Stimulated activated CD8-positive, alpha-beta memory T cell treated with anti-CD3 and anti-CD28 coated beads, Interleukin-7, amount 100 ng/mL, for 1 hour (primary cell): ENCODE measurements at regions not wholly inside any gene's neighbourhood (a gene's known extent, or its start where the extent isn't known, plus 50 kb on each side); places are given as distances from the start of the nearest gene placed in this dataset.

Experiments used
- DNase-seq, 2 donors: peaks; one replicate each; pipeline ENCODE4 v3.0.0-alpha.2; 2020; ENCODE audit warnings: low read depth in 2 of 2

DNA sequence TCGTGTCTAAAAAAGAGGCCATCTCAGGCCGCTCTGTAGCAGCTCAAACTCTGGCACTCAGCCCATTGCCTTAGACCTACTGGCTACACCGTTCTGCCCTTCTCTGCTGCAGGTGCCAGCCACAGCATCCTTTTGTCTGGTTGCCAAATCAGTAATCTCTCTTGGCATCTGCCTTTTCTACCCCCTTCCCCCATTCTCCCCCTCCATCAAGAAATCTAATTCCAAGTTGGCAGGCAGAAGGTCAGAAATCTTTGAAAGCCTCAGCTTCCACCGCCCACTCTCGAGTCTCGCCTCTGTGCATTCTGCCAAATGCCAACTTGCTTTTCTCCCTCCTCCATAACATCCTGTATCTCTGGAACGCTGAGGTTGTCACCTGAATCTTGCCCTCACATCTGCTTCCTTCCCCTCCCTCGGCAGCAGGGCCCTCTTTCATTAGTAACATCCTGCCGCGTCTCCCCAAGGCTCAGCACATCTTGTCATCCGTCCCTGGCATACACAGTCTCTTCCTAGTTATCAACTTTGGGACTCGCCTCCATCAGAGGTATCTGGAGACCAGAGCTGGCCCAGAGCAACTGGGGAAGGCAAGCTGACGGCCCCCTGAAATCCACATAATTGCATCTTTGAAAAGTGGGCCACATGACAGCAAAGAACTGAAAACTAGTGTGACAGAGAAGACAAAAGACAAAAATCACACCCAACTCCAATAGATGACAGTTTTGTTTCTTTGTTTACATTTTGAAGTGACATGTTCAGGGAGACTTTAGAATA lies 312.0 kb upstream of the CCDC54 start:
- no peak for DNase-seq

DNA sequence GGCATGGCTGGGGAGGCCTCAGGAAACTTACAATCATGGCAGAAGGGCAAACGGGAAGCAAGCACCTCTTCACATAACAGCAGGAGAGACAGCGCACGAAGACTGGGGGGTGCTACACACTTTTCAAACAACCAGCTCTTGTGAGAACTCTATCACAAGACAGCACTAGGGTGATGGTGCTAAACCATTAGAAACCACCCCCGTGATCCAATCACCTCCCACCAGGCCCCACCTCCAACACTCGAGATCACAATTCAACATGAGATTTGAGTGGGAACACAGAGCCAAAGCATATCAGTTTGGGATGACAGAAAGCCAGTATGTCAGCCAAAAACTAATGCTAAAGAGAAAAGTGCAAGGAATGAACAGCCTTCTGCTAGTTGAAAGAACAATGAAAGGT lies 309.8 kb upstream of the CCDC54 start:
- no peak for DNase-seq

DNA sequence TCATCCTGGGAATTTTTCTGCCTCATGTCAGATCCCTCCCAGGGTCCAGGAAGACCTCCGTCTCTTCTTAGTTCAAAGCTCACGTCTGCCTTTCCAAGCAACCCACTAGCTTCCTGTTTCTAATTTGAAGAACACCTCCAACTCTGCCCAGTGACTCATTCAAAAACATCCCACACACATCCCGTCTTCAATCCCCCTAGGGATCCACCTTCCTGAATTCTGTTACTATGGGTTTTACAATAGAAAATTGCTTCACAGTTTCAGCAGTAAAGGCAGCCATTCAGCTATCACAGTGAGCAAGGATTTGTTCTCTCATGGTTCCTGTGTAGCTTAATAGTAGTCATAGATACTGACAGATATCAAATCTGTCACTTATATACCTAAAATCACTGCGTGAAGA lies 308.3 kb upstream of the CCDC54 start:
- no peak for DNase-seq

DNA sequence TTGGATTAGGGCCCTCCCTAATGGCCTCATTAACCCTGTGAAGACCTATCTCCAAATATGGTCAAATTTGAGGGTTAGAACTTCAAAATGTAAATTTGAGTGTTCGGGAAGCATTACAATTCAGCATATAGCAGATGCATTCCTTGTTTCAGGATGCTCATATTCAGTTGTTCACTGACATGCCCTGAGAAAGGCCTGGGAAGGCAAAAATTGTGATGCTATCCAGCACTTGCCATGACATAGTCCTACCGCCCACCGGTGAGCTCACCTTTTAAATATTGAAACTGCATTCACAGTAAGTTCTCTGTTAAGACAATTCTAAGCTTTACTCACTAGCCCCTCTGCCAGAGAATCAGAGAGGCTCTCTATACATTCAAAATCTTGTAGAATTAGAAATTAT lies 300.3 kb upstream of the CCDC54 start:
- no peak for DNase-seq

DNA sequence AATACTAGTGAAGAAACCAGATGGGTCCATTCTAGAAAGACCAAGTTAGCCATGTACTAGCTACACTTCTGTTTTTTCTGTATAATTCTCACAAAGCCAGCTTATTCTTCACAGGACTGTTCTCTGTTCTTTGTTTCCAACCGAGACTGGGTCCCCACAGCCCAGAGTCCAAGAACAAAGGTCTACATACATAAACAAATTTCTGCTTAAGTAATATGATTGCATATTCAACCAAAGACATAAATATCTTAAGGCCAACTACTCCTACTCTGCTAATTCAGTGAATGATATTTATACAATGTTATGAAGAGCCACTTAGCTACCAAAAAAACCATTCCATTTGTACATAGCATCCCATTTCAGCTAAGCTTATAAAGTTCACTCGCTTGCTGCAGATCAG lies 299.8 kb upstream of the CCDC54 start:
- no peak for DNase-seq

DNA sequence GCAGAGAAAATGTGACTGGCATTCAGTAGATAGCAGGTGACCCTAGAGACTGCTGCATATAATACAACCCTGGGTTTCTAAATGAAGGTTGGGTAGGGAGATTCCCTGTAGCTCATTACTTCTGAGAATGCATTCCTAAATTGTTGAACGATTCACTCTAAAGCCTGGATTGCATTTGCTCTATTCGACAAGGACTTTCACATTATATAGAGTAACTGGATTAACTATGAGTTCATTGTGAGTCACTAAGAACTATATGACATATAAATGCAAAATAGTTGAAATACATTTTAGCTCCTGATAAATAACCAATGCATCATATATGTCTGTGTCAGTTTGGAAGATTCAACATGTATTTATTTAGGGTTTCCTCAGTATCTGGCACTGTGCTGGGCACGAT lies 294.7 kb upstream of the CCDC54 start:
- no peak for DNase-seq

DNA sequence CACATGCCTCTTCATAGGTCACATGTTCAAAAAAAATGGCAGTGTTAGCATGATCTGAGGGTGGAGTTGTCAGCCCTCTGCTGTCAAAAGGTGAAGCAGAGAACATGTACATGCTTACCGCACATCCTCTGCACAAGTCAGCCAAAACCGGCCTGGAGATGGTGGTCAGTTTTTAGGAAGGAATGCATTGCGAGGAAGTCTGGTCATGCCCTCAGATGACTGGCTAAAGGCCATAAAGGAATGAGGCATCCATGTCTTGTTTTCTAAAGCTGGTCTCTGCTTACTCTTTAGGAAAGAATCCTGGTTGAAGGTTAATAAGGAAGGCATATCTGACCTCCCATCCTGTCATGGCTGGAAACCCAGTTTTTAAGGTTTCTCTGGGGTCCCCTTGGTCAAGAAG lies 292.0 kb upstream of the CCDC54 start:
- no peak for DNase-seq

DNA sequence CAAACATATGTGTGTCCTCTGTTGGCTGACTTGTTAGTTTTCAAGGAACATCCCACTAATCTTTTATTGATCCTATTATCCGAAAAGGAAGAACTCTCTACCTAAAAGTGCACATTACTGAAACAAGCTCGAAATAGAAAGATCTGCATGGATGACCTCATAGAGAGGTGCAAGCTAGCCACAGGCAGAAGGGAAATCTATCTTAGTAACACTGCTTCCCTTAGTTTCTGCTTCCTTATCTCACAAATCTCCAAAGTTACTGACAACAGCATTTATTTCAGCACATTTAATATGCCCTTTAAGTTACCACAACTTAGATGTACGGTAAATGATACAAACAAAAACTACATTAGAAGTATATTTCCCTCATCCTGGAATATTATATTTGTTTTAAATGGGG lies 285.1 kb upstream of the CCDC54 start:
- no peak for DNase-seq

DNA sequence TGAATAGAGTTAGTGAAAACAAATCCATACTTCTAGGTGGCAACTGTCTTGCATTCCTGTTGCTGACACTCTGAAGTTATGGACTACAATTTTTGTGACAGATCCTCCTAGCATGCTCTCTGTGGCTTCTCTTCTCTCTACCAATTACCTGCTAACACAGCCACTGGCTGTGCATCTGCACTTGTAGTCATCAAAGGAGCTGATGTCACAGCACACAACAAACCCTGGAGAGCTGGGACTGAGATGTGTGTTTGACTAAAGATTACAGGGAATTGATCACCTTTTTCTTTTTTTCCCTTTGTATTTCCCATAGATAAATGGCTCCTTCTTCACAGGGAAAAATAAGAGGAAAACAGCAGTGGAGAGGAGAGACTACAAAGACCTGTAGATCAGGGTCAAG lies 278.4 kb upstream of the CCDC54 start:
- no peak for DNase-seq

DNA sequence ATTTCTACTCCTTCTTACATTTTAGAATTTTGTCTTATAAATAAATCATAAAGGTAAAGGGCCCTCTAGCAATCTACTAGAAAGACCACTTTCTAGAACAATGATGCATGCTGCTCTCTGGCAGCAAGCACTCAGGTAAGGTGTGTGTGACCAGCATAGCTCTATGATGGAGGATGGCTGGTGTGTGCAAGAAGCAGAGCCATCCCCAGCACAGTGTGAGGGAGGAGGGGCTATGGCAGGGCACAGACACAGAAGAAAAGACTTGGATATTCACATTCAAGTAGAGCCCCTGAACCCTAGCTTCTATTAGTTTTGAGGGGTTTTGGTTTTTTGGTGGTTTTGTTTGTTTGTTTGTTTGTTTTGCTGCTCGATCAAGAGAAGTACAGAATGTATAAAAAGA lies 277.1 kb upstream of the CCDC54 start:
- DNase-seq, result no peak

DNA sequence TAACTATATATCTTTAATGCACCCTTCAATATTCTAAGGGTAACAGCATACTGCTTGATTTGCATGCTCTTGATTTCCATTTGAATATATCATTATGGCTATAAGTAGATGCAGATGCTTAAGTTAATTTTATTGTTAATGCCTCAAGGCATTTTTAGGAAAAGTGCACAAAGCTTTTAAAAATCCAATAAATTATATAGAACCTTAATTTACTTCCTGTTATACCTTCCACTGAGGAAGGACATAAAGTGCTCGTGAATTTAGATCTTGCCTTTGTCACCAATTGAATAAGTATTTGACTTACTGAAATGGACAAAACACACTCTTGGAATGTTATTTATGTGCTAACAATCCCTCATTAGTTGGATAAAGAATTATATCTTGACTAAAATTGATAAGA lies 276.7 kb upstream of the CCDC54 start:
- no peak for DNase-seq

DNA sequence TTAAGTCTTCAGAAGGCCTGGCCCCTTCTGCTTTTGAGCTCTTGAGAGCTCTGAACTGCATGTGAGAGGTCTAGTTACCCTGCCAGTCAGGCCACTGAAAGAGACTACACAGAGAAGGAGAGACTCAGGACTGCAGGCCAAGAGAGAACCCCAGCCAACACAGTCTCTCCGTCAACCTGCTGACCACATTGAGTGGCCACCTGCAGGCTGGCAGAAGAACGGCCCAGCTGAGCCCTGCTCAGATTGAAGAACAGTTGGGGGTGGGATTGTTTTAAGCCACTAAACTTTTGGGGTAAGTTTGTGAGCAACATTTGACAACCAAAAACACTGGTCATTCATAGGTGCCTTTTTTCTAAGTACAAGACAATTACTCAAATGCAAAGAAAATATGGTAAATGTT lies 273.5 kb upstream of the CCDC54 start:
- DNase-seq, result no peak

DNA sequence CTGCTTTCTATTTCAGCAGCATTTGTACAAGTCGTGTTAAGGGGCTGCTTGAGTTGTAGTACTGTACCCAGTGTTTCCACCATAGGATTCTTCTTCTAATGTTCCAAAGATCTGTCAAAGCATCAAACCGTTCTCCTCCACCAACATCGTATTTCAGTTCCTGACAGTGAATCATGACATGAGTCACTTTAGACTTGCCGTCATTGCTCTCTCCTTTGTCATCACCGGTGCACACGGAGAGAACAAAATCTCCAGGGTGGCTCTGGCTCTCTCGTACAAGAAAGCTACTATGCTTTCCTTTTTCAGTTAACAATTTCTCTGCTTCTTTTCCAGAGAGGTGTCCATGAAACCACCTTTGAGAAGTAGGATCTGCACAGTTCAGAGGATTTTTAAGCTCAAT lies 270.9 kb upstream of the CCDC54 start:
- no peak for DNase-seq

DNA sequence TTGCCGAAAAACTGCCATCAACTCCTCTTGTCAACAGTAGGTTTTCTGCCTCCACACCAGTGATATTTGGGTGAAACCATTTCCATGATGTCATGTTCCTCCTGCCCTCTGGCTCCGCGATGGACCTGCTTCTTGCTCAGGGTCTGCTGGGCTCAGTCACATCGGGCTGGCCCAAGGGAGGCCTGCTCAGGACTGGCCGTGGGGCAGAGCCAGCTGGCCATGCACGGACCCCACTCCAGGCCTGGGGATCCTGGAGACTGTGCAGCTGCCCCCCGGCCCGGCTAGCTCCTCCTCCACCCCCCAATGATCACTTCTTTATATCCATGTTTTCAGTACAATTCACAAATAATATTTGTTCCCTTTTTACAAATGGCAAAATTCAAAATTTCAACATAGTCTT lies 270.3 kb upstream of the CCDC54 start:
- no peak for DNase-seq

DNA sequence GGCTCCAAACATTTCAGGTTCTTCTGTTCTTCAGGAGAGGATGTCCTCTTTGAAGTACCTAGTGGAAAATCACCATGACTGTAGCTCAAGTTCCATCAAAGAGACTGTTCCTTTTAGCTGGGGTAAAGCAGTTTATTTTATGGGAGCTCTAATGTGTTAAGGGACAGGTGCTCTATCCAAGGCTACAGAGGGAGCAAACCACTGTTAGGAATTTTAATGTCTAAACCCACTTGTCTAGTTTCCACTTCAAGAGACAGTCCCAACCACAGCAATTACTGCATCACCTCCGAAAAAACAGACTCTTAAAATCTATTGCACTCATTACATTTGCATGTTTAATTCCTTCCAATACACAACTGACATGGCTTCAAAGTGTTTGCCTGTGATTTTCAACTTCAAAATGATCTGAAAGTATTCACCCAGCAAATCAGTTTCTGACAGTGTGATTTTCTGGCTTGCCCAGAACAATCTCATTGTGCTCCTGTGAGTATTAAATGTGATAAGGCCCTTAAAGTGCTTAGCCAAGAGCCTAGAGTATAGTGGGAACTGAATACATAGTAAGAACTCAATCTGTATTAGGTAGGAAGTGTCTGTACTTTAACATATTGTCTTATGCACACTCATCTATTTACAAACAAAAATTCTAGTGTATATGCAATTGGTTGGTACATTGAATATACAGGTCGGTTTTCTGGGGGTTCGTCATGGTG lies 266.5 kb upstream of the CCDC54 start:
- no peak for DNase-seq

DNA sequence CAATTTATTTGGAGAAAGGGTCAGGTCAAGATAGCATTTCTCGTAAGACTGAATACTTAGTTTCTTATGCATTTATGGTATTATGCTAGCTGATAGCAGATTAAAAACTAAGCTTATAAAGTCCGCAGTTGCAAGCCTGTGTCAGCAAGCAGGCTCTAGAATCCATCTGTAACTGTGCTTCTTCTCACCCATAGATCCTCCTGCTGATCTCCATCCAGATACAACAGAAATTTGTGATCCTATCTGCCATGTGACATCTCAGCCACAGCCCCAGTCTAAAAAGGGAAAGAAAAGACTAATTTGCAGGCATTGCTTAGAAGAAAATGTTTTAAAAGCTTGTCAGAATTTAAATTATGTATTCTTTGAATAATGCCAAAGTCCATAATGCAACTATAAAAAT lies 265.4 kb upstream of the CCDC54 start:
- no peak for DNase-seq

DNA sequence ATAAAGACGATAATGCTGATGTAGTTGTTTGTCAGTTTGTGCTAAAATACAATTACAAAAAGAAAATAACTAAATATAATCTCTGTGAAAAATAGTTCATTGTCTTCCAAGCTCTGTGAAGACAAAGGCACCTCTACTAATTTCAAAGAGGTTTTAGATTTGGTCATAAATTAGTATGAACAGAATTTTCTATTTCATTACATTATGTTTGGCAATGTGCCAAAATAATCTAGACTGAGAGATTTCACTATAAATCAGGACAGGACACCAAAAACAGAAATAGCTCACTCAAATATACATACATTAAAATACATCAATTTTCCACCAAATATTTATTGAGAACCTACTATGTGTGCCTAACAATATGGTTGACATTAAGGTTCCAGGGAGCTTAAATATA lies 264.9 kb upstream of the CCDC54 start:
- DNase-seq, result no peak

DNA sequence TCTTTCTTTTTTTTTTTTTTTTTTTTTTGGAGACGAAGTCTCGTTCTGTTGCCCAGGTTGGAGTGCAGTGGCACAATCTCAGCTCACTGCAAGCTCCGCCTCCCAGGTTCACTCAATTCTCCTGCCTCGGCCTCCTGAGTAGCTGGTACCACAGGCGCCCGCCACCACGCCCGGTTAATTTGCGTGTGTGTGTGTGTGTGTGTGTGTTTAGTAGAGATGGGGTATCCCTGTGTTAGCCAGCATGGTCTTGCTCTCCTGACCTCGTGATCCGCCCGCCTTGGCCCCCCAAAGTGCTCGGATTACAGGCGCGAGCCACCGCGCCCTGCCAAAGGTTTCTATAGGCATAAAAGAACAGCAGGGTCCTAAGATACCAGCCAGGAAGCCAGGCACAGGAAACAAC lies 261.0 kb upstream of the CCDC54 start:
- no peak for DNase-seq

DNA sequence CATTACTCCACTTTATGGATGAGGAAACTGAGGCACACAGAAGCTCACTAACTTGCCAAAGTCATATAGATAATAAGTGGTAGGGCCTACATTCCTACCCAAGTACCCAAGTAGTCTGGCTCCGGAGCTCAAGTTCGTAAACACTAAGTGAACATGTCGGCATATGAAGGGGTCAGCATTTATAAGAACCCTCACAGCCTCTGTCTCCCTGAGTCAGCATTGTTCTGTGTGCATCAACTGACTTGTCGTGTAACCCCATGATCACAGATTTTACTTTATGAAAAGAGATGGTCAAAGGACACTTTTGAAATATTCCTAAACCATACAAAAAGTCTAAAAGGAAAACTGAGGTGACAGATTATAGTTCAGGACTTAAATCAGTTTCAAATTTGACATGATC lies 260.1 kb upstream of the CCDC54 start:
- no peak for DNase-seq

DNA sequence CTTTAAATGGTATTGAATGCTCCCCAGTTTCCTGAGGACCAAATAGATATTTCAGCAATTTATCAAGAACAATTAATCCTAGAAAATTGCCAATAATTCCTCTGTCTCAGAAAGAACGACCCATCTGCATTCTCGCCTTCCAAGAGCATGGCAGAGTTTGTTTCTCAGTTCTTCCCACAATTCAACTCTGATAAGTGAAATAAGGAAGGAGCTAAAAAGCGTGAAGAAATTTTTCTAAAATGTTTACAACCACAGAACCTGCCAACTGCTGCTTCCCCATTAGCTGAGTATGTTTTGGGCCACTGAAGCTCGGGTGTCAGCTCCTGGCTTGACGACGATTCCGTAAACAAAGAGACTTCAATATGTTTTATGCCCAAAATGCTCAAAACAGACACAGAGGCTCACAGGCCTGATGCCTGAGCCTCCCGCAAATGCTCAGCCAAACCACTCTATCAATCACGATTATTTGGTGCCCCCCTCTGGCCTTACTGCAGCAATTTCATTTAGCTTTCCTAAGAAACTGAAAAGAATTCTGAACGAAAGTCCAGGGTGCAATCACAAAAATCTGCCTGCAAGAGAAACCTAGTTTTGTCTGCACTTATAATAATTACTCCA lies 259.2 kb upstream of the CCDC54 start:
- no peak for DNase-seq

DNA sequence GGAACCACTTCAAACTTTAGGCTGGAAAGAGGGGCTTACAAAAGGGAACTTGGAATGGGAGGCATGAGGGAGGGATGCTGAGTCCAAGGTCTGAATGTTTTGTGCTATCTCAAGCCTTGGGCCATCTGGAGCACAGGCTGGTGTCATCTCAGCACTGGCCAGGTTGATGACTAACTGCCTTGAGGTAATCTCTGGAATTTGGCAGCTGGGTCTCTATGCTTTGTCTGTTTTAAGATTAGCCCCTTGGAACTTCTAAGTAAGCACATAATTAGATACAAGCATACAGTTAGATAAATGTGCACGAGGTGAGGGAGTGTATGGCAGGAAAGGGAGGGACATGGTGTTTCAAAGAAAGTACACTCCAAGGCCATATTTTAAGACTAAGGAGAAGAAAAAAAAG lies 252.4 kb upstream of the CCDC54 start:
- no peak for DNase-seq

DNA sequence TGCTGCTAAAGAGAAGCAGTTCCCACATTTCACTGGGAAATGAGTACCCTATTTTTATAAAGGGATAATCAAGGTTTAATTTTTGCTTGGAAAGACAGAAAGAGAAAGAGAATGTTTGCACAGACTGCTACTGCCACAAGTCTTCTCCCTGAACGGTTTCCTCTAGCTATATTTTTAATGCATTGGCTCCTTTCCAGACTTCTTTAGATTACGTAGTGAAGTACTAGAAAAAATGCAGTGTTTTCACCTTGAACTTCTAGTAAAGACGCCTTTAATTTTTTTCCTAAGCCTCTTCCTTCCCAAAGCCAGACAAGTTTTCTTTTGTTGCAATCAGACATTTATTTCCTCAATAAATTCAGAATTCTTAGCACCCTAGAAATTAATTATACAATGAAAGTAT lies 248.3 kb upstream of the CCDC54 start:
- DNase-seq, result no peak

DNA sequence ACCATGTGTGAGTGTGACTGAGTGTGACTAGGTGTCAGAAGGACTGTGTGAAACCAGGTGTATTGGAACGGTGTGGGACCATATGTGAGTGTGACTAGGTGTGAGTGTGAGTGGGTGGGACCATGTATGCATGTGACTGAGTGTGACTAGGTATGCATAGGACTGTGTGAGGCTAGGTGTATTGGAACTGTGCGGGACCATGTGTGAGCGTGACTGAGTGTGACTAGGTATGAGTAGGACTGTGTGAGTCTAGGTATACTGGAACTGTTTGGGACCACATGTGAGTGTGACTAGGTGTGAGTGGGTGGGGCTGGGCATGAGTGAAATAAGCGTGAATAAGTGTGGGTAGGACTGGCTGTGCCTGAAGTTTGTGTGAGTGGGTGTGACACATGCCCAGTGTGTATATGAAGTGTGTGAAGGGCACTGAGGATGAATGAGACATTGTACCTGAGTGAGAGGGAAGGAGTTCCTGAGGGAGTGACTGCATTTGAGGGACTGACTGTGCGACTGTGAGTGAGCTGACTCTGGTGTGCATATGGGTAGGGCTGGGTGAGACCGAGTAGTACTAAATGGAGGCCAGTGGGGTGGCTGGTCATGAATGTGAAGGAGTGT lies 247.0 kb upstream of the CCDC54 start:
- DNase-seq, result no peak
